SU-DHL-6 (cell line): ENCODE measurements at regions not wholly inside any gene's neighbourhood (a gene's known extent, or its start where the extent isn't known, plus 50 kb on each side); places are given as distances from the start of the nearest gene placed in this dataset.

Experiments used
- CTCF ChIP-seq: fragments of 200-600 bp; sonication (generic); IDR thresholded peaks from one replicate; pipeline ENCODE4 v1.5.1; 2017; ENCODE audit warnings: antibody characterized with exemption, mild to moderate bottlenecking, low read length, moderate library complexity; ENCODE audit not compliant: insufficient read depth, poor library complexity, severe bottlenecking
- EZH2phosphoT487 ChIP-seq: fragments of 200-600 bp; sonication (generic), shearing (Covaris generic); conservative IDR thresholded peaks from 2 replicates; pipeline ENCODE4 v1.6.1; 2018; ENCODE audit warnings: mild to moderate bottlenecking, antibody characterized with exemption, low read length, moderate library complexity, mixed read lengths

- no peak for TF ChIP-seq CTCF
- TF ChIP-seq EZH2phosphoT487, result no peak
These were observed 116.4 kb upstream of the MGMT start for GRCh38 chr10:129350690-129351089.
